SH-SY5Y (cell line): ENCODE measurements at regions not wholly inside any gene's neighbourhood (a gene's known extent, or its start where the extent isn't known, plus 50 kb on each side); places are given as distances from the start of the nearest gene placed in this dataset.

Experiments used
- GATA2 ChIP-seq: IDR thresholded peaks from 2 replicates; pipeline ENCODE4 v1.6.1; 2011; ENCODE audit warnings: mild to moderate bottlenecking, low read depth, low read length
- GATA3 ChIP-seq: IDR thresholded peaks from 2 replicates; pipeline ENCODE4 v1.6.1; 2011; ENCODE audit warnings: low read depth, mild to moderate bottlenecking, low read length, moderate library complexity

- no peak for TF ChIP-seq GATA3
- no peak for TF ChIP-seq GATA2
Measured at GRCh38 chr9:33718987-33719386, 76.4 kb upstream of the PRSS3 start.
